Gastroesophageal sphincter (tissue), 3 donors: ENCODE measurements at regions not wholly inside any gene's neighbourhood (a gene's known extent, or its start where the extent isn't known, plus 50 kb on each side); places are given as distances from the start of the nearest gene placed in this dataset.

Source experiments
- CTCF ChIP-seq, 4 experiments: fragments of 200-600 bp in 2 of 4; fragments of 450-650 bp in 2 of 4; sonication (generic) in 1 of 4; IDR thresholded peaks; one replicate each; pipeline ENCODE4 v1.5.1; 2017 to 2019; ENCODE audit warnings: antibody characterized with exemption in 4 of 4, mild to moderate bottlenecking in 2 of 4, moderate library complexity in 2 of 4
- POLR2A ChIP-seq, 2 donors: fragments of 450-650 bp; IDR thresholded peaks; one replicate each; pipeline ENCODE4 v1.6.1; 2017; ENCODE audit warnings: antibody characterized with exemption in 2 of 2, mild to moderate bottlenecking in 2 of 2, moderate library complexity in 1 of 2

DNA sequence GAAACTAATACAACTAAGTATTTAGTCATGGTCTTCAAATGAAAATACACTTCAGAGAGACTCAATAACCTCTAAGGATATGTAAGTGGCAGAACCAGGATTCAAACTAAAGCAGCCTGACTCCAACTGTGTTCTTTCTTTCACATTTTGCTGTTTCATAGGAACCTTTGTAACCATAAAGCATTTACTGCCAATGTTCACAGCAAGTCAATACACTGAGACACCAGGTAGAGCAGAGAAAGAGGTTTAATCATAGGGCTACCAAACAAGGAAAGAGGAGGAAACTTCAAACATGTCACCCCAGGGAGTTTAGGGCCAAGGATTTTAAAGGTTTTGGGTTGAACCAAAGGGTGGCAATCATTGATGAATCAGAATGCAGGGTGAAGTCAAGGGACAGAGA, 263.1 kb upstream of the PTGER4 start:
- no peak for TF ChIP-seq POLR2A (IDR thresholded peaks at IDR 0.05)
- TF ChIP-seq CTCF (IDR thresholded peaks at IDR 0.05), result no peak
